NB4 (cell line): ENCODE measurements at regions not wholly inside any gene's neighbourhood (a gene's known extent, or its start where the extent isn't known, plus 50 kb on each side); places are given as distances from the start of the nearest gene placed in this dataset.

ENCODE experiments used
- DNase-seq: peaks from one replicate; pipeline ENCODE4 v3.0.0; 2010; ENCODE audit warnings: low read depth
- H3K4me3 ChIP-seq: one replicate; pipeline ENCODE4 v1.5.1; 2011; ENCODE audit warnings: mild to moderate bottlenecking, low read depth, low read length, moderate library complexity
- CTCF ChIP-seq: IDR thresholded peaks from one replicate; pipeline ENCODE4 v1.5.1; 2012; ENCODE audit warnings: low read depth, low read length
- MAX ChIP-seq: IDR thresholded peaks from 2 replicates; pipeline ENCODE4 v1.6.1; 2011; ENCODE audit warnings: low read depth, low read length
- MYC ChIP-seq: IDR thresholded peaks from 2 replicates; pipeline ENCODE4 v1.6.1; 2011; ENCODE audit warnings: low read depth, low read length
- POLR2A ChIP-seq: IDR thresholded peaks from 2 replicates; pipeline ENCODE4 v1.6.1; 2011; ENCODE audit warnings: mild to moderate bottlenecking; ENCODE audit not compliant: insufficient read length; ENCODE audit errors: extremely low read depth

- no peak for DNase-seq
- TF ChIP-seq CTCF: no peak
- no peak for TF ChIP-seq MAX
- TF ChIP-seq POLR2A: no peak
- no peak for TF ChIP-seq MYC
Measured at GRCh38 chr7:25822823-25823222, 329.2 kb upstream of the NFE2L3 start.

GRCh38 chr7:25823571-25823970 is 328.4 kb upstream of the NFE2L3 start:
- no peak overlapping the region for H3K4me3 ChIP-seq
- no peak for DNase-seq
- TF ChIP-seq CTCF: no peak
- no peak for TF ChIP-seq MYC
- no peak for TF ChIP-seq MAX
- no peak for TF ChIP-seq POLR2A

More at GRCh38 chr7:25822823-25823222, 329.2 kb upstream of the NFE2L3 start:
- no peak overlapping the region for H3K4me3 ChIP-seq

- H3K4me3 ChIP-seq: no peak overlapping the region
- DNase-seq: no peak
- no peak for TF ChIP-seq MYC
- no peak for TF ChIP-seq POLR2A
- TF ChIP-seq MAX: no peak
- TF ChIP-seq CTCF: no peak
Measured at GRCh38 chr7:25828468-25828867, 323.5 kb upstream of the NFE2L3 start.

GRCh38 chr7:25829663-25830062 is 322.3 kb upstream of the NFE2L3 start:
- no peak for TF ChIP-seq POLR2A
- no peak for TF ChIP-seq MAX
- TF ChIP-seq MYC: no peak
- TF ChIP-seq CTCF: no peak
- no peak overlapping the region for H3K4me3 ChIP-seq
- DNase-seq: no peak

GRCh38 chr7:25830215-25830614 is 321.8 kb upstream of the NFE2L3 start:
- TF ChIP-seq MYC: no peak
- TF ChIP-seq CTCF: no peak
- no peak for TF ChIP-seq POLR2A
- no peak for TF ChIP-seq MAX
- H3K4me3 ChIP-seq: no peak overlapping the region
- no peak for DNase-seq
